Suppressor macrophage treated with lipopolysaccharide for 4 hours (primary cell): ENCODE measurements at regions not wholly inside any gene's neighbourhood (a gene's known extent, or its start where the extent isn't known, plus 50 kb on each side); places are given as distances from the start of the nearest gene placed in this dataset.
A peak's percentile ranks its signal among the peaks of the same experiment; 100 is the strongest.
"Not testable (repeated sequence)": the region's sequence is repeated elsewhere in the genome, so short reads cannot be mapped to it uniquely, and the experiment has no call there.

Experiments used
- DNase-seq: peaks from one replicate; pipeline ENCODE4 v3.0.0-alpha.2; 2020

DNA sequence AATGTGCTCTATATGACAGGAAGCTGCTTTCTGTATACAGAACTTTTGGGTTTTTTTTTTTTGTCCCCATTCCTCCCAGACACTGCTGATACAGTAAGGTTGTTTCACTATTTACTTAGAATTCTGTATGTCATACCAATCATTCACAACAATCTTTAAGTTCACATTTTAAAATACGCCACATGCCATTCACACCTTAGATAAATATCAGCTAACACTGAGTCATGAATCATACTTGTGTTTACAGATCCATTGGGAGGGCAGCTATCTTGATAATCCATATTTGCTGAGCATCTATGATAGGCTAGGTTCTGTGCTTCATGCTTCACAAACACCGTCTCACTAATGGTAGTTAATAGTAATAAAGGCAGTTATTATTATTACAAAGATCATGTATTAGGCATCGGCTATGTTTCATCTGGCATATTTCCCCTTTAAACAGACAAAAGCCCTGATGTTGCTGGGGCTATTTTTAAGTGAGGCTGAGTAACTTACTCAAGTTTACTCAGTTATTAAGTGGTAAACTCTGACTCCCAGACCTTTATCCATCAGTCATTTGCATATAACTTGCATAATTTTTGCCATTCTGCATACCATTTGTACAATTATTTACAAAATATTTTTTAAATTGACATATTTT is 152.2 kb upstream of the HMHB1 start:
- no peak for DNase-seq

DNA sequence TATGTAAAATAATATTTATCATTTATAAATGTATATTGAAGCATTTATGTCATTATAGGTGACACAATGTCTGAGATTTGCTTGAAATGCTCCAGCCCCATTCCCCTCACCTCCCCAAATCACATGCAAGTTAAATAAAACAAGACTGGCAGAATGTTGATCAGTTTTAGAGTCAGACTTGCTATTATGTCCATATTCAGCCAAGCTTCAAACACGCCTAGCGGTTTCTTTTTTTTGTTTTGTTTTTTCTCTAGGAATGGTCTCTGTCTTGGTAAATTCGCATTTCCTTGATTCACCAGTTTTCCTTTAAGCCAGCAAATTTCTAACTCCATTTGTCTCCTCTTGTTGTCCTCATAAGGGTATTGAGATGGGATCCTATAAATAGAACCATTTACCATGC is 153.0 kb upstream of the HMHB1 start:
- DNase-seq = no peak

DNA sequence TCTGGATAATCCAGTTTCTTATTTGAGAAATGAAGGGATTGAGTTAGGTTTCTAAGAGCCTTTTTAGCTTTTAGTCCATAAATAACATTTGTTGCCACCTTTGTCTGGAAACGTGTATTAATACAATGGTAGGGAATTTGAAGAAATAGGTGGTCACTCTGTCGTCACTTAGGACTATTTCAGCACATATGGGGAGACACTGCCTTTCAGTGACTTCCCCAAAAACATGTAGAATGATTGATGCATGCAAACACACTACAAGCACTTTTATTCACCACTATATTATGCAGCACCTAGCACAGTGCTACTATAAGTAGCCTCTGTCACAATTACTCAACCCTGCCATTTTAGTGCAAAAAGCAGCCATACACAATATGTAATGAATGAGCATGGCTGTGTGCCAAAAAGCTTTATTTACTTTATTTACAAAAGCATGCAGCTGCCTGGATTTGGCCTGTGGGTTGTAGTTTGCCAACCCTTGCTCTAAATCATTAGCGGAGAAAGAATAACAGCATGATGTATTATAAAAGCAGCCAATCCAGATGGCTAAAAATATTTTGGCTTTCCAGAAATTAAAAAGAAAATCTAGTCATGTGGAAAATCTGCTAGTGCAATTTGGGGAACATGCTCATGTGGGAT is 154.2 kb upstream of the HMHB1 start:
- no peak for DNase-seq

DNA sequence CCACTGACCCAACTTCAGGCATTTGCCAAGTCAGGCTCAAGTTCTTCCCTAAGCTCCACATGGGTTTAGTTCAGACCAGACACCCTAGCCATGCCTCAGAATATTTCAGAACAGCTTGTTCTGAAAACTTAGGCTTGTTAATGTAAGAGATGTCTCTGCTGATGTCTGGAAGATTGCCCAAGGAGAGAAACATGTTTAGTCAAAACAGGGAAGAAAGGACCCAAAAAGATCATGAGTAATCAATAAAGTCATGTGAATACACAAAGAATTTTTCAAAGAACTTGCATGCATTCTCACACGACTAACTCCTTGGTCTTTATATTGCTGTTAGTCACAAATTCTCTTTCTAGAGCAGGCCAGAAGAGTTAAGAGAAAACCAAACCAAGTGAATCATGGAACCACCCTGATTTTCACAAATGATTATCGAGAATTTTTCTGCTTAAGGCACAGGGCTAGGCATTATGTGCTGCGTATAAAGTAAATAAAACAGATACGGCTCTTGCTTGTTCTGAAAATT is 158.1 kb upstream of the HMHB1 start:
- no peak for DNase-seq

DNA sequence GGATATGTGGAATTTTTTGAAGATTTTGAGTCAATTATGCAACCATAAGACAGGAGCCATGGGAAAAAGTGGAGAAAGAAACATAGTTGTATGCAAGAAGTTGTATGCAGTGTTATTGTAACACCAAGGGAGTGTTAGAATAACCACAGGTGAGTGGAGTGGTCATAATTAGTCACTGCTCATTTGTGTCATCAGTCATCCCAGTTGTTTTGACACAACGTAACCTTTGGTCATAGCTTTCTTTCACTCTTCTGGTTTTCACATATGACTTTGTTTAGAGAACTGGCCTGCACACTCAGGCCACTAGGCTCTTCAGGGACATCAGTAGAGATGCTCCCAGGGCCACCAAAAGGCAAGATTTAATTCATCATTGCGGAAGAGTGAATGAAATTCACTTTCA is 158.7 kb upstream of the HMHB1 start:
- DNase-seq = no peak

GRCh38 chr5:143652108-143652700 is 159.8 kb upstream of the HMHB1 start:
- peak; percentile 24 for DNase-seq

DNA sequence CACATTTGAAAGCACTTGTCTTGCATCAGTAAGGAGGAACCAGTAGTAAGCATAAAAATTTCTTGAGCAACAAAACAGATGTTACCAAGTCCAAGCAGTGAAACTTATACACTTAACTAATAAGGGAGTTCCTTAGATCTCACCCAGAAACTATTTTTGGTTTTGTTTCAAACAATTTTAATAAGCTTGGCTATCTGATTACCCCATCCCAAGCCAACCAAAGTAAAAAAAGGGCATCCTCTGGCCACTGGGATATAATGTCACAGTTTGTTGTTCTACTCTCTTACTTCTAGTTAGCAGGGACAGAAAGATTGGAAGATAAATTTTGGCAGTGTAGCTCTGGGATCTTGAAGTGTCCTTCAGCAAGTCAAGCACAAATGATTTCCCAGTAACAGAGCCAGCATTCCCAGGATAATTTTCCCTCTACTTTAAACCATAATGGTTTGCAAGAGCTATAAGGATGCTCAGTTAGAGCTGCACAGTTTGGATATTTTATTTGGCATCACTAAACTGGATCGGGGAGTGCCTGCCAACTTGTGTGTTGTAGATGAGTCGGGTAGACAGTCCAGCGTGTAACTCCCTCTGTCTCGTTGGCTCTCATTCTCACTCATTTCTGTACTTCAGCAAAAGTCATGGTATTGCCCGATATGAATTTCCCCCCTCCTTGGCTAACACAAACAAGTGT is 161.9 kb upstream of the HMHB1 start:
- peak; percentile 31 for DNase-seq

- DNase-seq = peak; percentile 24
Observed at GRCh38 chr5:143648696-143649095, 163.3 kb upstream of the HMHB1 start.

DNA sequence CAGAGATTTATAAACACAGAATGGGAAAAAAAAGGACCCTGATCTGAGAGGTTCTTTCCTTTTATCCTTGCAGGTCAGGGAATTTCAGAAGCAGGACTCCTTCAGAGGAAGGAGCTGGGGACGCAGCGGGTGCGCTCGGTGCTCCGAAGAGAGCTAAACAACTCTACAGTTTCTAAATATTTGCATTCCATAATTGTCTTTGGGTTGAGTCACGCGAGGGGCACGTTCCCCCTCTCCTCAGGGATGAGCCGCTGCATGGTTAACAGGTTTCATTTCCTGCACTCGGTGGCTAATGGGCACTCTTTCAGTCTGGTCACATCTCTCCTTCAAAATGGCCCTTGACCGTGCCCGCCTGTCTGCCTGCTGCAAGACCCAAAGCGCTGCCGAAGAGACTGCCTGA is 165.0 kb upstream of the HMHB1 start:
- no peak for DNase-seq

DNA sequence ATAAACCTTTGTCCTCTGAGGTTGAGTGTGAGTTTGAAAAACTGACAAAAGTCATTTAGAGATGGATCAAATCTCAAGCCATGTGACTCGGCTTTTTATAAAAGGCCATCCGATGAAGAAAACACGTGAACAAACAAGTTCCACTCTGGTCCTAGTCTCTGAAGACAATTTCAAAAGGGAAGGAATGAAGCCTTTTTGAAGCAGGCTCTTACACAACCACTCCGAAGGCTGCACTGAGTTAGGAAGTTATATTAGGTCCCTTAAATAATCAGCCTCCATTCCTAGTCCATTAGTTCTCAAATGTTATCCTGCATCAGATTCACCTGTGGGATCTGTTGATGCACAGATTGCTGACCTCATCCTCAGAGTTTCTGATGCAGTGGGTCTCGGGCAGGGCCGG is 166.6 kb upstream of the HMHB1 start:
- DNase-seq = no peak

DNA sequence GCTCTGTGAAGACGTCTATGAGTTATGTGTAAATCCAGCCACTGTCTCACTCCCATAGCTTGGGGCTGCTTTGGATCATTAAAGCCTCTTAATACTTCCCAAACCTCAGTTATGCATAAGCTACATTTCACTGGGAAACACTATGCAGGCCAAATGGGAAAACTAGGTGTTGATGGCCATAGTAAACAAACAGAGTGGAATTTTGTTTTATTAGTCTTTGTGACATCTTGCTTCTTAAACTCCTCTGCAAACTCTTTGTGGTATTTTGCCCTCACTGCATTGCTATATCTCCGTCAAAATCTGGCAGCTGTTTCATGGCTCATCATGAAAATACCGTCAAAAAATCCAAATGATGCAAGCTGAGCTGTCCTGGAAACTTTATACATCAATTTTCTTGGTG is 167.2 kb upstream of the HMHB1 start:
- no peak for DNase-seq

DNA sequence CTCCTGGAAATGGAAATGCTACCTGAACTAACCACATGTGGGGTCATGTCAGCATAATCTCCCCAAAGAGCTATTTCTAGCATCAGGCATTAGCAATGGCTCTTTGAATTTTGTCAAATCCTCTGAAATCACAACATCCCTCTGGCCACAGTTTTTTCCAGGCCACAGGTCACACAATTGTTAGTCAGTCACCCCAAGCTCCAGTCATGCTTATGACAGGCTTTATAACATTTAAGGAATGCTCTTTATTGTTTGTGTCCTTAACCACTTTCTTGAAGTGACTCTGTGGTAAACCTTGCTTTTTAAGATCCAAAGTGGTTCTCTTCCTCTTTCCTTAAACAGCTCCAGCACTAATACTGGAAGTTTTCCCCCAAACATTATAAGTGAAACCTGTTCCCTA is 169.2 kb upstream of the HMHB1 start:
- DNase-seq = peak; percentile 47

GRCh38 chr5:143641549-143642355 is 170.2 kb upstream of the HMHB1 start:
- DNase-seq = no peak

DNA sequence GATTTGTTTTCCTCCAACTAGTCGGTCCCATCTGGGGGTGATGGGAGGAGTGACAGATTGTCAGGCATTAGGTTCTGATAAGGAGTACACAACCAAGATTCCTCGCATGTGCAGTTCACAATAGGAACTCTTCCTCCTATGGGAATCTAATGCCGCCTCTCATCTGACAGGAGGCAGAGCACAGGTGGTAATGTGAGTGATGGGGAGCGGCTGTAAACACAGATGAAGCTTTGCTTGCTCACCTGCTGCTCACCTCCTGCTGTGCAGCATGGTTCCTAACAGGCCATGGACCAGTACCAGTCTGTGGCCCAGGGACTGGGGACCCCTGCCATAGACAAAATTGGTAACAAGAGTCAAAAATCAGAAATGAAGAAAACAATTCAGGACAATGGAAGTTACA is 173.3 kb upstream of the HMHB1 start:
- no peak for DNase-seq

GRCh38 chr5:143636931-143637528 is 174.9 kb upstream of the HMHB1 start:
- DNase-seq = no peak

GRCh38 chr5:143635888-143636287 is 176.1 kb upstream of the HMHB1 start:
- no peak for DNase-seq

GRCh38 chr5:143635146-143635752 is 176.7 kb upstream of the HMHB1 start:
- DNase-seq = no peak

- DNase-seq = no peak
Observed at GRCh38 chr5:143634689-143635088, 177.3 kb upstream of the HMHB1 start.

GRCh38 chr5:143629871-143630659 is 181.9 kb upstream of the HMHB1 start:
- DNase-seq = no peak

DNA sequence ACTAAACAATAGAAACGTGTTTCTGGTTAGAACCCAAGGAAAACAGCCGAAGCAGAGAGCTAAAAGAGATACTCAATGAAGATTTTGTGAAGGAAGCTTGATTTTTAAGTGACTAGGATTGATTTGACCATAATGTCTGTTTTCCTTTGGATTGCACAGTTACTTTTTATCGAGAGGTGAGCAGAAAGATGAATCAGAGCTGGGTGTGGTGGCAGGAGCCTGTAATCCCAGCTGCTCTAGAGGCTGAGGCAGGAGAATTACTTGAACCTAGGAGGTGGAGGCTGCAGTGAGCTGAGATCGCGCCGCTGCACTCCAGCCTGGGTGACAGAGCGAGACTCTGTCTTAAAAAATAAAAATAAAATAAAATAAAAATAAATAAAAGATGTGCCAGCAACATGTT is 186.9 kb upstream of the HMHB1 start:
- DNase-seq = not testable (repeated sequence)

DNA sequence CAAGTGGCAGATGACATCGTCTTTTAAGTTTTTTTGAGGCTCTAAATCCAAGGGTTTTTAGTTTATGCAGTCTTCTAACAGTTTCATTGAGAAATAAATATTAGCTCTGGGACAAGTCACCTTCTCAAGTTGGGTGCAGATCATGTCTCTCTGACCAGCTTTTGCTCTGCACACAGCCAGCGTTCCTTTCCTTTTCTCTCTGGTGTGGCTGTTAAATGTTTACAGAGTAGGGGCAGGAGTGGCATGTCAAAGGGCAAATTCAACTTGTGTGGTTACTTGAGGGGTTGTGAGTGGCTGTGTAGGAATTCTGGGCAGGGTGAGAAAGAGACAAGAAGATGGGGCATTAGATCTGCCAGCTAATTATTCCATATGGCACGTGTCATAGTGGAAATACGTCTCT is 187.5 kb upstream of the HMHB1 start:
- no peak for DNase-seq
